Suprapubic skin (tissue), 4 donors: ENCODE measurements at regions not wholly inside any gene's neighbourhood (a gene's known extent, or its start where the extent isn't known, plus 50 kb on each side); places are given as distances from the start of the nearest gene placed in this dataset.

Source experiments
- EP300 ChIP-seq: sonication (generic); formaldehyde crosslinking; IDR thresholded peaks from one replicate; pipeline ENCODE4 v1.6.1; 2017; ENCODE audit warnings: antibody characterized with exemption
- POLR2AphosphoS5 ChIP-seq, 3 donors: sonication (generic); formaldehyde crosslinking; IDR thresholded peaks; one replicate each; pipeline ENCODE4 v1.6.1; 2017; ENCODE audit warnings: antibody characterized with exemption in 3 of 3
- TF ChIP-seq, protein P1 (sequence below), 2 donors: fragments of 200-600 bp in 1 of 2; fragments of 450-650 bp in 1 of 2; sonication (generic) in 1 of 2; IDR thresholded peaks; one replicate each; pipeline ENCODE4 v1.5.1; 2016 to 2019; ENCODE audit warnings: antibody characterized with exemption in 2 of 2, mild to moderate bottlenecking in 1 of 2, moderate library complexity in 1 of 2

DNA sequence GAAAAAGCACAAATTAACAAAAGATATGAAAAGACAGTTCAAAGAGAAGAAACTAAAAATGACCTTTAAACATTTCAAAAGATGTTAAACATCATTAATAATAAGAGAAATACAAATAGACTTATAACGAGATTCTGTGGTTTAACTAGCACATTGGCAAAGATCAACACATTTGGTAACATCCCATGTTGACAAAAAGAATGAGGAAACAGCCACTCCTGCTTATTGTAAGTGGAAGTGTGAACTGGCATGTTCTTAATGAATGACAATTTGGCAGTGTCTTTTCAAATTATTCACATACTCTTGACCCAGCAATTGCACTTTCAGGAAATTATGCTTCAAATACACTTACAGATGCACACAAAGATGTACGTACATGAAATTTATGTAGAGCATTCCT, 176.3 kb downstream of the TLE1 start:
- TF ChIP-seq, protein P1, sequence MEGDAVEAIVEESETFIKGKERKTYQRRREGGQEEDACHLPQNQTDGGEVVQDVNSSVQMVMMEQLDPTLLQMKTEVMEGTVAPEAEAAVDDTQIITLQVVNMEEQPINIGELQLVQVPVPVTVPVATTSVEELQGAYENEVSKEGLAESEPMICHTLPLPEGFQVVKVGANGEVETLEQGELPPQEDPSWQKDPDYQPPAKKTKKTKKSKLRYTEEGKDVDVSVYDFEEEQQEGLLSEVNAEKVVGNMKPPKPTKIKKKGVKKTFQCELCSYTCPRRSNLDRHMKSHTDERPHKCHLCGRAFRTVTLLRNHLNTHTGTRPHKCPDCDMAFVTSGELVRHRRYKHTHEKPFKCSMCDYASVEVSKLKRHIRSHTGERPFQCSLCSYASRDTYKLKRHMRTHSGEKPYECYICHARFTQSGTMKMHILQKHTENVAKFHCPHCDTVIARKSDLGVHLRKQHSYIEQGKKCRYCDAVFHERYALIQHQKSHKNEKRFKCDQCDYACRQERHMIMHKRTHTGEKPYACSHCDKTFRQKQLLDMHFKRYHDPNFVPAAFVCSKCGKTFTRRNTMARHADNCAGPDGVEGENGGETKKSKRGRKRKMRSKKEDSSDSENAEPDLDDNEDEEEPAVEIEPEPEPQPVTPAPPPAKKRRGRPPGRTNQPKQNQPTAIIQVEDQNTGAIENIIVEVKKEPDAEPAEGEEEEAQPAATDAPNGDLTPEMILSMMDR (IDR thresholded peaks at IDR 0.05): no peak
- TF ChIP-seq POLR2AphosphoS5 (IDR thresholded peaks at IDR 0.05) (no peak), EP300 (no peak)
